Stimulated activated CD4-positive, alpha-beta T cell treated with anti-CD3 and anti-CD28 coated beads, Interleukin-1b, Interleukin-23, amount 100 ng/mL, for 1 hour (primary cell): ENCODE measurements at regions not wholly inside any gene's neighbourhood (a gene's known extent, or its start where the extent isn't known, plus 50 kb on each side); places are given as distances from the start of the nearest gene placed in this dataset.
"Not testable (repeated sequence)": the region's sequence is repeated elsewhere in the genome, so short reads cannot be mapped to it uniquely, and the experiment has no call there.

Experiments
- DNase-seq, 2 donors: peaks; one replicate each; pipeline ENCODE4 v3.0.0-alpha.2; 2020; ENCODE audit warnings: low read depth in 2 of 2

- DNase-seq, result no peak
Observed at GRCh38 chr1:112818990-112819689, 104.0 kb upstream of the PPM1J start.

GRCh38 chr1:112817555-112818373, 102.6 kb upstream of the PPM1J start:
- DNase-seq, result no peak

GRCh38 chr1:112815376-112815775, 100.2 kb upstream of the PPM1J start:
- DNase-seq, result no peak

GRCh38 chr1:112814645-112815044, 99.5 kb upstream of the PPM1J start:
- not testable (repeated sequence) for DNase-seq

GRCh38 chr1:112808861-112809684, 93.9 kb upstream of the PPM1J start:
- peak; percentile 7 to 35 for DNase-seq

GRCh38 chr1:112807999-112808398, 92.9 kb upstream of the PPM1J start:
- no peak for DNase-seq

- DNase-seq, result no peak
Observed at GRCh38 chr1:112807117-112807516, 92.0 kb upstream of the PPM1J start.

GRCh38 chr1:112806090-112806642, 91.0 kb upstream of the PPM1J start:
- DNase-seq, result no peak

GRCh38 chr1:112805155-112805853, 90.2 kb upstream of the PPM1J start:
- DNase-seq, result no peak

- DNase-seq, result peak in 1 of 2 donors; percentile 4
Observed at GRCh38 chr1:112803906-112804762, 89.0 kb upstream of the PPM1J start.

GRCh38 chr1:112800289-112800688, 85.2 kb upstream of the PPM1J start:
- DNase-seq, result no peak

- no peak for DNase-seq
Observed at GRCh38 chr1:112798292-112798691, 83.2 kb upstream of the PPM1J start.

- no peak for DNase-seq
Observed at GRCh38 chr1:112797224-112797623, 82.1 kb upstream of the PPM1J start.

- no peak for DNase-seq
Observed at GRCh38 chr1:112794654-112795239, 79.6 kb upstream of the PPM1J start.

GRCh38 chr1:112793631-112794565, 78.8 kb upstream of the PPM1J start:
- DNase-seq, result no peak

GRCh38 chr1:112791723-112792104, 76.6 kb upstream of the PPM1J start:
- no peak for DNase-seq

GRCh38 chr1:112790920-112791722, 76.0 kb upstream of the PPM1J start:
- no peak for DNase-seq

GRCh38 chr1:112788561-112788960, 73.4 kb upstream of the PPM1J start:
- no peak for DNase-seq
